ENCODE measurements at regions not wholly inside any gene's neighbourhood (a gene's known extent, or its start where the extent isn't known, plus 50 kb on each side); places are given as distances from the start of the nearest gene placed in this dataset.
A peak's percentile ranks its signal among the peaks of the same experiment; 100 is the strongest.
"Not testable (repeated sequence)": the region's sequence is repeated elsewhere in the genome, so short reads cannot be mapped to it uniquely, and the experiment has no call there.

DNA sequence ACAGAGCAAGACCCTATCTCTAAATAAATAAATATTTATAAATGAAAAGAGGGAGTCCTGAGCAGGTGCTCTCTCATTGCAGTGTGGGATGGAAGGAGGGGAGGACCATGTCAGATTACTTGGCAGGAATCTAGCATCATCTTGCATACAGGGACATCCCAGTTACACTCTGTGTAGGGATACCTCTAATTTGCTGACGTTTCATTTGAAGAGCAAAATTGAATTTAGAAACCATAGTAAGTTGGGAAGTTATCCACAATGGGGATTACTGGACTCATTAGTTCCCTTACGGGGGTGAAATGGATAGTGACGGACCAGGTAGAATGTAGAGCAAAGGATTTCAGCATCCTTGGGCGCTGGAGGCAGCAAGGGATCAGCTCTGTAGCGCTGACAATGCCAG, 52.1 kb downstream of the ARHGEF18 start:
- DNase-seq = no peak

DNA sequence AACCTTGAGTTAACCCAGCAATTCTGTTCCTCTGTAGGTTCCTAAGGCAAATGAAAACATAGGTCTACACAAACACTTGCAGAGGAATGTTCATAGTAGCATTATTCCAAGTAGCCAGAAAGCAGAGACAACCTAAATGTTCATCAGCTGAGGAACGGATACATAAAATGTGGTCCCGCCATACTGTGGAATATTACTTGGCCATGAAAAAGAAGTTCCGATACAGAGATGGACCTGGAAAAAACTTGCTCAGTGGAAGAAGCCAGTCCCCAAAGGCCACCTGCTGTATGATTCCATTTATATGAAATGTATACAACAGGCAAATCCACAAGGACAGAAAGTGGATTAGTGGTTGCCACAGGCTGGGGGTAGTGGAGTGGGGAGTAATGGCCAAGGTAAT, 53.0 kb downstream of the ARHGEF18 start:
- DNase-seq = no peak

DNA sequence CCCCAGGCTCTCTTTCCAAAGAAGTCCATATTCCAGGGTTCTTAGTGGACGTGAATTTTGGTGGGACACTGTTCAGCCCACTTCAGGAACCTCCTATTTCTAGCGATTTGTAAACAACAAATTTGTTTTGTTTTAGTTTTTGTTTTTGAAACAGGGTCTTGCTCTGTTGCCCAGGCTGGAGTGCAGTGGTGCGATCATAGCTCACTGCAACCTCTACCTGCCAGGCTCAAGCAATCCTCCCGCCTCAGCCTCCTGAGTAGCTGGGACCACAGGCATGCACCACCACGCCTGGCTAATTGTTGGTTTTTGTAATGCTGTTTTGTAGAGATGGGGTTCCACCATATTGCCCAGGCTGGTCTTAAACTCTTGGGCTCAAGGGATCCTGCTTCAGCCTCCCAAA, 56.7 kb downstream of the ARHGEF18 start:
- DNase-seq = not testable (repeated sequence)

DNA sequence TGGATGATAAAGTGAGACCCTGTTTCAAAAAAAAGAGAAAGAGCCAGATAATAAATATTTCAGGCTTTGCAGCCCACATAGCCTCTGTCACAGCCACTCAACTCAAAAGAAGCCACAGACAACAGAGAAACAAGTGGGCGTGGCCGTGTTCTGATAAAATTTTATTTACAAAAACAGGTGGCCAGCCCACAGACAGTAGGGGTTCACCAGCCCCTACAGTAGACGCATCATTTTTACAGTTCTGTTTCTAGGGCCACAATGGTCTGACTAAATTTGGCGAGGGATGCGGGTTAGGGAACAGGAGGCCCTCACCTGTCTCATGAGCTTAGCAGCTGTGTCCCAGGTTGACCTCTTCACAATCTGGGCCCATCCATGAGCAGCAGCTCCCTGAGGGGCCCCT, 59.5 kb downstream of the ARHGEF18 start:
- DNase-seq = no peak

DNA sequence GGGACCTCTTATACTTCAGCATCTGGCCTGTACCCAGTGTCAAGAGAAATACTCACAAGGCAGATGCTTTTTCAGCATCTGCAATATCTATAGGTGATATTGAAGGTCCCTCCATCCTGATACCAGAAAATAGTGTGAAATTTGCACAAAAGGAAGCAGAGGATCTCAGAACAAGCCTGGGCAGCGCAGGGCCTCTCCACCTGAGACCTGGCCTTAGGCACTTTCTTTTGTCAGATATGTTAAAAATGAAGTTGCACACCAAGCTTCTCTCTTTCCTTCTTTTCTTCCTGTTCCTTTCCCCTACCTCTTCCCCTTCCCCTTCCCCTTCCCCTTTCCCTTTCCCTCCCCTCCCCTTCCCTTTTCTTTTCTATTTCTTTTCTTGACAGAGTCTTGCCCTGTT, 62.2 kb downstream of the ARHGEF18 start:
- DNase-seq = no peak

DNA sequence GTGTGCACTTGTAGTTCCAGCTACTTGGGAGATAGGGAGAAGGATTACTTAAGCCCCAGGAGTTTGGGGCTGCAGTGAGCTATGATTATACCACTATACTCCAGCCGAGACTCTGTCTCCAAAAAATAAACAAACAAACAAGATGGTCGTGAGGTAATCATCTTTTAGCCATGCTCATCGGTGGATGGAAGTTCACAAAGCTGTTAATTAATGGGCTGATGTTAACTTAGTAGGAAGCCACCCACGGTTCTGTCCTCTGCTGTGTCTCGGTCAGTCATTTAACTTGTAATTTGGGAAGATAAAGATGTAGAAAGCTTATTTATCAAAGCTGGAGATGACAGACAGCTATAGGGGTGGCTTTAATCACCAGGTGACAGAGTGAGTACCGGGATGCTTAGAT, 64.9 kb downstream of the ARHGEF18 start:
- no peak for DNase-seq

DNA sequence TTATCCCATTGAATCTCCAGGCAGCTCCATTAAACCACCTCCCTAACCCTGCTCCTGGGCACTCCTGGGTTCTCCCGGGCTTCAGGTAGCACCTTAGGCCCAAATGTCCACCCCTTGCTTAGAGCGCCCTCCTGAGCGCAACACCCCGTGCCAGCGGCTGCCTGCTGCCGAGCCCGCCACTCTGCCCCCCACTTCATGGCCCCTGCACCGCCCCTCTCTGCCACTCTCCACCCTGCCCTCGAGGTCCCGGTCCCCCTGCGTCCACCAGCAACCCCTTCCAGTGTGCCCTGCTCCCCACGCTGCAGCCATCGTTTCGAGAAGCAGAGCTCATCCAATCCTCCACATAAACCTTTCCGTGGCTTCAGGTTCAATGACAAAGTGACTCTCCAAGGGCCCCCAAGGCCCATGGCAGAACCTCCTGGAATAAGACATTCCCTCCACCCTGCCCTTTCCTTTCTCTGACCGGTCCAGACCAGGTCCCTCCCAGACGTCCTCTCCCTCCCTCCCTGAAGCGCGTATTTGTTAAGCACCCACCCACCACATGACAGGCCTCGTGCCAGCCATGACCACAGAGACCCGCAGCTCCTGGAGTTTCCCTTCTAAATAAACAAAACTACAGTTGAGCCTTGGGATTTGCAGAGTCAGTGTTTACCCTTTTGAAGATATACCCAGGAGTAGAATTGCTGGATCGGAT, 66.6 kb downstream of the ARHGEF18 start:
- DNase-seq = peak; percentile 15

DNA sequence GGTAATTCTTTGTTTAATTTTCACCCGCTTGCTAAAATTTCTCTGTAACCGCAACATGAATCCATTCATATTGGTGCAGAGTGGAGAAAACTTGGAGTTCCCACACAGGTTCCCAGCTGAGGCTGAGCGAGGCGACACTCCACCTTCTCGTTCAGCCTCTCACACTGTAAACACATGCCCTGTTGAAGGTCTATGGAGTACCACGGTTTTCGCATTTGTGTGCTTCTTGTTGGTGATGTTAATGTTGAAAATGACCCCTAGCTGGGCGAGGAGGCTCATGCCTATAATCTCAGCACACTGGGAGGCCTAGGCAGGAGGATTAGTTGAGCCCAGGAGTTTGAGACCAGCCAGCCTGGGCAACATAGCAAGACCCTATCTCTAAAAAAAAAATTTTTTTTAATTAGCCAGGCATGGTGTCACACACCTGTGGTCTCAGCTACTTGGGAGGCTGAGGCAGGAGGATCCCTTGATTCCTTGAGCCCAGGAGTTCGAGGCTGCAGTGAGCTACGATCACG, 67.2 kb downstream of the ARHGEF18 start:
- DNase-seq = no peak

DNA sequence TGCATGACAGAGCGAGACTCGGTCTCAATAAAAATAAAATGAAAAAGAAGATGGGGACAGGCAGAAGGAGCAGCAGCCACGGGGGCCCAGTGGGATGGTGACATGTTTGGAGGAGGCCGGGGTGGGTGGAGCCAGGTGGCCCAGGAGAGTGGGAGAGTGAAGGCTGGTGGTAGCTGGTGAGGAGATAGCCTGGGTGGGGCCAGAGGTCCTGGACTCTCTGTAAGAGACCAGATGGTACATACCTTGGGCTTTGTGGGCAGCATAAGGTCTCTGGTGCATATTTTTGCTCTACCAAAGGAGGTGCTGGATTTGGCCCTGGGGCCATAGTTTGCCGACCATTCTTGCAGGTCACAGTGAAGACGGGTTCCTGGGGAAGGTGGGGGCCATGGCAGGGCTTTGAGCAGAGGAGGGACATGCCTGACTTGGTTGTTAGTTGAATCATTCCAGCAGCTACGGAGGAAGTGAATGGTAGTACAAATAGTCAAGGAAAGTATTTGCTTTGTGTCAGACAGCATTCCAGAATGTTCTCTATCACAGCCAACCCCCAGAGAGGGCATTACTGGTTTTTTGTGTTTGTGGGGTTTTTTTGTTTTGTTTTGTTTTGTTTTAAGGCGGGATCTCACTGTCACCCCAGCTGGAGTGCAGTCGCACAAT, 69.1 kb downstream of the ARHGEF18 start:
- DNase-seq = no peak

DNA sequence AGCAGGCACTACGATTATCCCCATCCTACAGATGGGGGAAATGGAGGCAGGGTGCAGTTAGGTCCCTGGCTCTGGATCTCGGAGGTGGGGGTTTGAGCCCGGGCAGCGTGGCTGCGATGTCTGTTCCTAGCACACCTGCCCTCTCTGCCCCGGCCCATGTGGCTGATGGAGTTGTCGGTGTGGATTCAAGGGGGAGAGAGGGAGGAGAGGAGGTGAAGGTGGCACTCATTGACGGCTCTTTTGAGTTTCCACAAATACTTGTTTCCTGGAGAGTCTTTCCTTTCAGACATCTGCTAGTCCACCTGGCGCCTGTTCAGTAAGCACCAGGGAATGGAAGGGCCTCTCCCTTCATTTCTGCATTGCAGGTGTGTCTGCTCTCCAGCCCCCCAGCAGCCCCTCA, 69.9 kb downstream of the ARHGEF18 start:
- no peak for DNase-seq

DNA sequence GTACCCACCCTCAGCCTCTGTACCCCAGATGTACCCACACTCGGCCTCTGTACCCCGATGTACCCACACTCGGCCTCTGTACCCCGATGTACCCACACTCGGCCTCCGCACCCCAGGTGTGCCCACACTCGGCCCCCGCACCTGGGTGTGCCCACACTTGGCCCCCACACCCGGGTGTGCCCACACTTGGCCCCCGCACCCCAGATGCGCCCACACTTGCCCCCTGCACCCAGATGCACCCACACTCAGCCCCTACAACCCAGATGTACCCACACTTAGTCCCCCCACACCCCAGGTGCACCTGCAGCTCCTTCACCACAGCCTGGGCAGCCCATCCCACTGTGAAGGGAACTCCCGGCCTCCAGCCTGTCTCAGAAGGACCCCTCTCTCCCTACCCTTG, 69.7 kb downstream of the PEX11G start:
- DNase-seq = no peak

DNA sequence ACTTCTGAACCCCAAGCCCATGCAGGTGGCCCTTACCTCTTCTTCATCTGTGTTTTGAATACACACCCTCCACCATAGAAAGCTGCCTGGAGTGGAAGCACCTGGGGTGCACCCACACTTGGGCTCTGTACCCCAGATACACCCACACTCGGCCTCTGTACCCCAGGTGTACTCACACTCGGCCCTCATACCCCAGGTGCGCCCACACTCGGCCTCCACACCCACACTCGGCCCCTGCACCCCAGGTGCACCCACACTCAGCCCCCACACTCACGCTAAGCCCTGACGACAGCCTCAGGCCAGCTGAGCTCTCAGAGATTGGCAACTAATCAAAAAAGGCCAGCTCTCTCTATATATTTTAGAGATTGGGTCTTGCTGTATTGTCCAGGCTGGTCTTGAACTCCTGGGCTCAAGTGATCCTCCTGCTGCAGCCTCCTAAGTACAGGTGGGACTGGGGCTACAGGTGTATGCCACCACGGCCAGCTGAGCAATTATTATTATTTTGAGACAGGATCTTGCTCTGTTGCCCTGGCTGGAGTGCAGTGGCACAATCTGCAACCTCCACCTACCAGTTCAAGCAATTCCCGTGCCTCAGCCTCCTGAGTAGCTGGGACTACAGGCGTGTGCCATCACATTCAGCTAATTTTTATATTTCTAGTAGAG, 68.9 kb downstream of the PEX11G start:
- DNase-seq = no peak

DNA sequence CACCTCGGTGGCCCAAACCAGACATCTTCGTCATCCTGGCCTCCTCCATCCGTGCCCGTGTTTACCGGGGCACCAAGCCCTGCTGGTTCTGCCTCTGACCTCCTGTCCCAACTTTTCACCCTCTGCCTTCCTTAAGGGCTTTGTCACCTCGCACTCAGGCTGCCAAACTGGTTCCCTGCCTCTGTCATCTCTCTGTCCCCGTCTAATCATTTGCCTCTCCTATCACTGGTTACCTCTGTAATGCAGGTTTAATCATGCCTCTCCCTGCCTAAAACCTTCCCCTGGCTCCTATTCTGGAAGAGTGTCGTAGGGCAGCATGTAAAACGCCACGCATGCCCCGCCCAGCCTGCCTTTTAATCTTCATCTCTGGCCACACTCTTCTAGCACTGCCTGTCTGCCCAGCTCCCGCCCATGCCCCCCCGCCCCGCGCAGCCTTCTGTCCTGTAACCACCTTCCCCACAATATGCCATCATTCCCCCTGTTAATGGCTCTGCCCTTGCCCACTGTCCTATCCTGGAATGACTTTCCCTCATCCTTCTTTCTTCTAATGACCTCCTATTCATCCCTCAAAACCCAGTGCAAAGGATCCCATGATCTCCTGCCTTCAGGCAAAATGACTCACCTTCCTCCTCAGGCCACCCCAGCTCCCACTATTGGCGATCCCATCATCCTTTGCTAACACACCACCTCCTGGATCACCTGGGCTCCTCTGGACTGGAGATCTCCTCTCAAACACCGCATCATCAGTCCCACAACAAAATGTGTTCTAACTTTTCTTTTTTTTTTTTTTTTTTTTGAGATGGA, 66.7 kb downstream of the PEX11G start:
- no peak for DNase-seq
